H9 (cell line): ENCODE measurements at regions not wholly inside any gene's neighbourhood (a gene's known extent, or its start where the extent isn't known, plus 50 kb on each side); places are given as distances from the start of the nearest gene placed in this dataset.

ENCODE experiments used
- DNase-seq: peaks from one replicate; pipeline ENCODE4 v3.0.0-alpha.2; 2017
- H2AFZ ChIP-seq: one replicate; pipeline ENCODE4 v1.6.1; 2013; ENCODE audit warnings: mild to moderate bottlenecking, low read length, control low read depth, moderate library complexity
- H2AK5ac ChIP-seq: 2 replicates; pipeline ENCODE4 v1.6.1; 2013; ENCODE audit warnings: low read length, control low read depth, mixed read lengths; ENCODE audit not compliant: insufficient read length
- H2BK120ac ChIP-seq: one replicate; pipeline ENCODE4 v1.6.1; 2013; ENCODE audit warnings: low read depth, mild to moderate bottlenecking, low read length, control low read depth, inconsistent platforms; ENCODE audit not compliant: poor library complexity, severe bottlenecking
- H2BK12ac ChIP-seq: 2 replicates; pipeline ENCODE4 v1.6.1; 2013; ENCODE audit warnings: low read length, control low read depth, mixed read lengths, low read depth; ENCODE audit not compliant: insufficient read length
- H2BK15ac ChIP-seq: 2 replicates; pipeline ENCODE4 v1.6.1; 2013; ENCODE audit warnings: low read depth, low read length, control low read depth
- H2BK20ac ChIP-seq: one replicate; pipeline ENCODE4 v1.6.1; 2013; ENCODE audit warnings: low read depth, mild to moderate bottlenecking, low read length, control low read depth, inconsistent platforms; ENCODE audit not compliant: poor library complexity, severe bottlenecking
- H2BK5ac ChIP-seq: 2 replicates; pipeline ENCODE4 v1.6.1; 2013; ENCODE audit warnings: low read length, control low read depth, mixed read lengths; ENCODE audit not compliant: insufficient read length
- H3K14ac ChIP-seq: 2 replicates; pipeline ENCODE4 v1.6.1; 2013; ENCODE audit warnings: low read length, control low read depth; ENCODE audit not compliant: insufficient read depth
- H3K18ac ChIP-seq: 2 replicates; pipeline ENCODE4 v1.6.1; 2013; ENCODE audit warnings: low read depth, mild to moderate bottlenecking, mixed read lengths, low read length, control low read depth; ENCODE audit not compliant: insufficient read length
- H3K23ac ChIP-seq: 2 replicates; pipeline ENCODE4 v1.6.1; 2013; ENCODE audit warnings: low read length, control low read depth, mixed read lengths, low read depth; ENCODE audit not compliant: insufficient read length
- H3K23me2 ChIP-seq: 2 replicates; pipeline ENCODE4 v1.6.1; 2013; ENCODE audit warnings: low read depth, mild to moderate bottlenecking, mixed read lengths, low read length, control low read depth; ENCODE audit not compliant: insufficient read length, poor library complexity, severe bottlenecking
- H3K27ac ChIP-seq: 2 replicates; pipeline ENCODE4 v1.5.1; 2013; ENCODE audit warnings: low read length, control low read depth, mixed read lengths, low read depth; ENCODE audit not compliant: insufficient read length
- H3K27me3 ChIP-seq: 2 replicates; pipeline ENCODE4 v1.6.1; 2013; ENCODE audit warnings: low read length, control low read depth, inconsistent platforms; ENCODE audit not compliant: insufficient read depth
- H3K4ac ChIP-seq: 2 replicates; pipeline ENCODE4 v1.6.1; 2013; ENCODE audit warnings: low read depth, mild to moderate bottlenecking, control low read depth, inconsistent platforms, low read length, moderate library complexity
- H3K4me1 ChIP-seq: 2 replicates; pipeline ENCODE4 v1.6.1; 2013; ENCODE audit warnings: low read length, control low read depth, inconsistent platforms; ENCODE audit not compliant: insufficient read depth
- H3K4me2 ChIP-seq: 2 replicates; pipeline ENCODE4 v1.6.1; 2013; ENCODE audit warnings: low read length, control low read depth, mixed read lengths; ENCODE audit not compliant: insufficient read length, insufficient read depth
- H3K56ac ChIP-seq: 2 replicates; pipeline ENCODE4 v1.6.1; 2013; ENCODE audit warnings: low read depth, mild to moderate bottlenecking, mixed read lengths, low read length, control low read depth; ENCODE audit not compliant: insufficient read length
- H3K79me1 ChIP-seq: 2 replicates; pipeline ENCODE4 v1.6.1; 2013; ENCODE audit warnings: low read depth, mild to moderate bottlenecking, moderate library complexity, low read length, control low read depth, inconsistent platforms; ENCODE audit not compliant: insufficient read depth, poor library complexity, severe bottlenecking
- H3K79me2 ChIP-seq: 2 replicates; pipeline ENCODE4 v1.6.1; 2013; ENCODE audit warnings: low read length, control low read depth, inconsistent platforms; ENCODE audit not compliant: insufficient read depth
- H3K9ac ChIP-seq: 2 replicates; pipeline ENCODE4 v1.6.1; 2013; ENCODE audit warnings: low read length, control low read depth, mixed read lengths; ENCODE audit not compliant: insufficient read length; ENCODE audit errors: extremely low read depth
- H3K9me3 ChIP-seq: one replicate; pipeline ENCODE4 v1.6.1; 2013; ENCODE audit warnings: low read depth, low read length, inconsistent platforms; ENCODE audit not compliant: control insufficient read depth
- H3T11ph ChIP-seq: one replicate; pipeline ENCODE4 v1.6.1; 2013; ENCODE audit warnings: mild to moderate bottlenecking, low read length, control low read depth, inconsistent platforms
- H4K20me1 ChIP-seq: one replicate; pipeline ENCODE4 v1.6.1; 2013; ENCODE audit not compliant: control insufficient read depth, insufficient read length, insufficient read depth
- H4K5ac ChIP-seq: 2 replicates; pipeline ENCODE4 v1.6.1; 2013; ENCODE audit warnings: low read depth, mild to moderate bottlenecking, mixed read lengths, low read length, control low read depth; ENCODE audit not compliant: insufficient read length
- H4K8ac ChIP-seq: replicated peaks from 2 replicates; pipeline ENCODE4 v1.6.1; 2013; ENCODE audit warnings: low read length, control low read depth, mixed read lengths, low read depth; ENCODE audit not compliant: insufficient read length
- H4K91ac ChIP-seq: 2 replicates; pipeline ENCODE4 v1.6.1; 2013; ENCODE audit warnings: low read depth, mild to moderate bottlenecking, moderate library complexity, mixed read lengths, low read length, control low read depth; ENCODE audit not compliant: insufficient read length
- H3K27ac Mint-ChIP-seq, 3 experiments: 2 replicates in 2 of 3; 3 replicates in 1 of 3; pipeline ENCODE4 v1.8.0; 2020 to 2021; ENCODE audit warnings: mixed read lengths in 3 of 3, mild to moderate bottlenecking in 1 of 3, moderate library complexity in 1 of 3
- H3K27me3 Mint-ChIP-seq: 2 replicates; pipeline ENCODE4 v1.8.0; 2021; ENCODE audit warnings: low read depth, mild to moderate bottlenecking, moderate library complexity, mixed read lengths
- H3K36me3 Mint-ChIP-seq, 3 experiments: 2 replicates in 2 of 3; 3 replicates in 1 of 3; pipeline ENCODE4 v1.8.0; 2020 to 2021; ENCODE audit warnings: low read depth in 3 of 3, mixed read lengths in 3 of 3; ENCODE audit not compliant: insufficient read depth in 1 of 3
- H3K4me1 Mint-ChIP-seq, 2 experiments: 2 replicates each; pipeline ENCODE4 v1.8.0; 2020; ENCODE audit warnings: mixed read lengths in 2 of 2
- H3K4me3 Mint-ChIP-seq, 2 experiments: 2 replicates in 1 of 2; 3 replicates in 1 of 2; pipeline ENCODE4 v1.8.0; 2020 to 2021; ENCODE audit warnings: mild to moderate bottlenecking in 2 of 2, mixed read lengths in 2 of 2, moderate library complexity in 1 of 2
- H3K9me3 Mint-ChIP-seq, 2 experiments: 2 replicates in 1 of 2; 3 replicates in 1 of 2; pipeline ENCODE4 v1.8.0; 2020; ENCODE audit warnings: mild to moderate bottlenecking in 2 of 2, mixed read lengths in 2 of 2, moderate library complexity in 1 of 2
- CTCF ChIP-seq: fragments of 200-600 bp; sonication (generic); conservative IDR thresholded peaks from 3 replicates; pipeline ENCODE4 v1.8.0; 2021; ENCODE audit warnings: antibody characterized with exemption, mild to moderate bottlenecking
- WGBS: extraction: QIAGEN DNeasy Blood & Tissue Kit; methylation state at CpG from one replicate; pipeline ENCODE4 v1.1.7; 2013; ENCODE audit warnings: missing lambda C conversion rate, low lambda C conversion rate, mixed read lengths; ENCODE audit not compliant: insufficient read length; ENCODE audit errors: extremely low coverage; 5-methylcytosine and 5-hydroxymethylcytosine counted together

GRCh38 chr20:7308163-7308562 is 540.7 kb downstream of the BMP2 start:
- TF ChIP-seq CTCF, result no peak
- no CpG with 5 or more reads among the region's 3 CpGs for WGBS
- H3K4me1 Mint-ChIP-seq, result no peaks in the 10 kb centered on the region; a peak in 1 of 4 replicates

More at GRCh38 chr20:7308163-7308562, 540.7 kb downstream of the BMP2 start:
- Histone ChIP-seq H3K14ac (no peak overlapping the region), H3K18ac (no peak overlapping the region), H3T11ph (no peak overlapping the region), H3K27ac (no peak overlapping the region), H3K23ac (no peak overlapping the region), H3K4ac (no peak overlapping the region), H3K4me1 (no peaks in the 10 kb centered on the region), H3K79me2 (no peaks in the 10 kb centered on the region), H3K9ac (no peak overlapping the region), H2BK5ac (no peak overlapping the region), H2BK120ac (no peak overlapping the region), H4K8ac (no peak overlapping the region), H3K27me3 (no peaks in the 10 kb centered on the region), H2BK15ac (no peak overlapping the region), H4K5ac (no peak overlapping the region), H3K79me1 (no peaks in the 10 kb centered on the region), H2AK5ac (no peak overlapping the region), H4K91ac (no peak overlapping the region), H3K56ac (no peak overlapping the region), H4K20me1 (no peaks in the 10 kb centered on the region), H2BK20ac (no peak overlapping the region), H2BK12ac (no peak overlapping the region), H3K23me2 (no peaks in the 10 kb centered on the region), H3K9me3 (no peaks in the 10 kb centered on the region), H2AFZ (no peak overlapping the region), H3K4me2 (no peak overlapping the region)
- H3K9me3 Mint-ChIP-seq, result no peaks in the 10 kb centered on the region
- H3K36me3 Mint-ChIP-seq, result no peaks in the 10 kb centered on the region
- H3K4me3 Mint-ChIP-seq, result no peak overlapping the region
- H3K27me3 Mint-ChIP-seq, result no peaks in the 10 kb centered on the region
- H3K27ac Mint-ChIP-seq, result no peak overlapping the region
- no peak for DNase-seq
